Body of pancreas (tissue), 4 donors: ENCODE measurements at regions not wholly inside any gene's neighbourhood (a gene's known extent, or its start where the extent isn't known, plus 50 kb on each side); places are given as distances from the start of the nearest gene placed in this dataset.

Experiments used
- POLR2A ChIP-seq, 3 donors: fragments of 450-650 bp; IDR thresholded peaks; one replicate each; pipeline ENCODE4 v1.6.1; 2016; ENCODE audit warnings: antibody characterized with exemption in 3 of 3, mild to moderate bottlenecking in 2 of 3
- TF ChIP-seq, protein P1 (sequence below), 7 experiments: fragments of 450-650 bp in 4 of 7; fragments of 200-600 bp in 3 of 7; sonication (generic) in 3 of 7; IDR thresholded peaks; one replicate each; pipeline ENCODE4 v1.5.1; 2016 to 2019; ENCODE audit warnings: antibody characterized with exemption in 7 of 7

DNA sequence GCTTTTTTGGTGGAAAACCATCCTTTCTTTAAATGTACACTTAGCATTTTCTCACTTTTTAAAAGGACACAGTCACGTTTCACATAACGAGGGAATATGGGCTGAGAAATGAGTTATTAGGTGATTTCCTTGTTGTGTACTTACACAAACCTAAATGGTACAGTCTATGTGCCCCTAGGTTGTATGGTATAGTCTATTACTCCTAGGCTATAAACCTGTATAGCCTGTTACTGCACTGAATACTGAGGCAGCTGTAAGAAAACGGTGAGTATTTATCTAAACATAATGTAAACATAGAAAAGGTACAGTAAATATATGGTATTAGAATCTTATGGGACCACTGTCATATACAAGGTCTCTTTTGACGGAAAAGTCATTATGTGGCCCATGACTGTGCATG is 913.5 kb upstream of the GHITM start:
- TF ChIP-seq, protein P1, sequence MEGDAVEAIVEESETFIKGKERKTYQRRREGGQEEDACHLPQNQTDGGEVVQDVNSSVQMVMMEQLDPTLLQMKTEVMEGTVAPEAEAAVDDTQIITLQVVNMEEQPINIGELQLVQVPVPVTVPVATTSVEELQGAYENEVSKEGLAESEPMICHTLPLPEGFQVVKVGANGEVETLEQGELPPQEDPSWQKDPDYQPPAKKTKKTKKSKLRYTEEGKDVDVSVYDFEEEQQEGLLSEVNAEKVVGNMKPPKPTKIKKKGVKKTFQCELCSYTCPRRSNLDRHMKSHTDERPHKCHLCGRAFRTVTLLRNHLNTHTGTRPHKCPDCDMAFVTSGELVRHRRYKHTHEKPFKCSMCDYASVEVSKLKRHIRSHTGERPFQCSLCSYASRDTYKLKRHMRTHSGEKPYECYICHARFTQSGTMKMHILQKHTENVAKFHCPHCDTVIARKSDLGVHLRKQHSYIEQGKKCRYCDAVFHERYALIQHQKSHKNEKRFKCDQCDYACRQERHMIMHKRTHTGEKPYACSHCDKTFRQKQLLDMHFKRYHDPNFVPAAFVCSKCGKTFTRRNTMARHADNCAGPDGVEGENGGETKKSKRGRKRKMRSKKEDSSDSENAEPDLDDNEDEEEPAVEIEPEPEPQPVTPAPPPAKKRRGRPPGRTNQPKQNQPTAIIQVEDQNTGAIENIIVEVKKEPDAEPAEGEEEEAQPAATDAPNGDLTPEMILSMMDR (IDR thresholded peaks at IDR 0.05) = no peak
- no peak for TF ChIP-seq POLR2A (IDR thresholded peaks at IDR 0.05)
